IMR-90 (cell line): ENCODE measurements at regions not wholly inside any gene's neighbourhood (a gene's known extent, or its start where the extent isn't known, plus 50 kb on each side); places are given as distances from the start of the nearest gene placed in this dataset.

ENCODE experiments used
- ATAC-seq: fragments of 200-7000 bp; cut with Tn5 transposase; 2 replicates; pipeline ENCODE4 v1.9.1; 2020; ENCODE audit warnings: low read depth, mild to moderate bottlenecking, moderate library complexity
- BruUV-seq: library from RNA; stranded (reverse); fragments of 400-500 nt; replicated peaks from 2 replicates; lab custom pipeline; 2021; lab: Mats Ljungman, UMichigan
- CTCF ChIA-PET: fragments of 300-600 bp; formaldehyde crosslinking; extraction: SDS; loops from one replicate; lab custom pipeline; 2021; ENCODE audit warnings: antibody characterized with exemption; lab: Yijun Ruan, JAX
- POLR2A ChIA-PET: fragments of 300-600 bp; sonication (Branson Sonifier 250); formaldehyde crosslinking; loops from one replicate; lab custom pipeline; 2022; ENCODE audit warnings: antibody characterized with exemption; ENCODE audit not compliant: unreplicated experiment; lab: Charles Lee
- DNase-seq: peaks from one replicate; pipeline ENCODE4 v3.0.0; 2013
- H2AFZ ChIP-seq: replicated peaks from 2 replicates; pipeline ENCODE3; 2013; ENCODE audit warnings: low read length, mild to moderate bottlenecking; ENCODE audit not compliant: poor library complexity
- H2AK5ac ChIP-seq: 2 replicates; pipeline ENCODE4 v1.6.1; 2013; ENCODE audit warnings: low read depth, low read length, inconsistent platforms
- H2AK9ac ChIP-seq: replicated peaks from 2 replicates; pipeline ENCODE3; 2013; ENCODE audit warnings: mild to moderate bottlenecking, low read depth, low read length, moderate library complexity; ENCODE audit not compliant: poor library complexity
- H2BK120ac ChIP-seq: 2 replicates; pipeline ENCODE4 v1.6.1; 2013; ENCODE audit warnings: low read depth, low read length, inconsistent platforms
- H2BK15ac ChIP-seq: 3 replicates; pipeline ENCODE4 v1.6.1; 2013; ENCODE audit warnings: low read depth, low read length, inconsistent platforms
- H2BK20ac ChIP-seq: 2 replicates; pipeline ENCODE4 v1.6.1; 2013; ENCODE audit warnings: low read depth, mild to moderate bottlenecking, inconsistent platforms, low read length, moderate library complexity
- H2BK5ac ChIP-seq: 2 replicates; pipeline ENCODE4 v1.6.1; 2013; ENCODE audit warnings: mild to moderate bottlenecking, low read depth, low read length, inconsistent platforms; ENCODE audit not compliant: poor library complexity, severe bottlenecking
- H3K14ac ChIP-seq: replicated peaks from 2 replicates; pipeline ENCODE4 v1.6.1; 2013; ENCODE audit warnings: low read depth, low read length, inconsistent platforms
- H3K18ac ChIP-seq: 2 replicates; pipeline ENCODE4 v1.6.1; 2013; ENCODE audit warnings: low read depth, low read length, control low read depth
- H3K23ac ChIP-seq: 2 replicates; pipeline ENCODE4 v1.6.1; 2013; ENCODE audit warnings: low read depth, low read length, inconsistent platforms
- H3K27ac ChIP-seq: 2 replicates; pipeline ENCODE4 v1.5.1; 2013; ENCODE audit warnings: mild to moderate bottlenecking, control low read depth, low read length; ENCODE audit not compliant: insufficient read depth
- H3K27me3 ChIP-seq: 2 replicates; pipeline ENCODE4 v1.6.1; 2013; ENCODE audit warnings: low read length; ENCODE audit not compliant: control insufficient read depth, insufficient read depth
- H3K36me3 ChIP-seq: 2 replicates; pipeline ENCODE4 v1.6.1; 2013; ENCODE audit warnings: low read length, mixed read lengths; ENCODE audit not compliant: control insufficient read depth, insufficient read depth
- H3K4ac ChIP-seq: 2 replicates; pipeline ENCODE4 v1.6.1; 2013; ENCODE audit warnings: low read depth, low read length, inconsistent platforms
- H3K4me1 ChIP-seq: 2 replicates; pipeline ENCODE4 v1.6.1; 2013; ENCODE audit warnings: low read length, mixed read lengths; ENCODE audit not compliant: control insufficient read depth, insufficient read depth
- H3K4me2 ChIP-seq: 2 replicates; pipeline ENCODE4 v1.6.1; 2013; ENCODE audit warnings: low read depth, mild to moderate bottlenecking, control low read depth, low read length, moderate library complexity
- H3K4me3 ChIP-seq: 2 replicates; pipeline ENCODE4 v1.5.1; 2013; ENCODE audit warnings: low read depth, mild to moderate bottlenecking, control low read depth, low read length, moderate library complexity; ENCODE audit not compliant: insufficient read depth
- H3K56ac ChIP-seq: 2 replicates; pipeline ENCODE4 v1.6.1; 2013; ENCODE audit warnings: low read length, inconsistent platforms; ENCODE audit not compliant: insufficient read depth; ENCODE audit errors: extremely low read depth
- H3K79me1 ChIP-seq, 2 experiments: 2 replicates each; pipeline ENCODE4 v1.6.1; 2013; ENCODE audit warnings: low read length in 2 of 2, inconsistent platforms in 1 of 2, low read depth in 1 of 2
- H3K9ac ChIP-seq: 2 replicates; pipeline ENCODE4 v1.6.1; 2013; ENCODE audit warnings: low read depth, low read length, control low read depth
- H3K9me1 ChIP-seq: 2 replicates; pipeline ENCODE4 v1.6.1; 2013; ENCODE audit warnings: low read length, inconsistent platforms; ENCODE audit not compliant: insufficient read depth
- H3K9me3 ChIP-seq: 2 replicates; pipeline ENCODE4 v1.6.1; 2013; ENCODE audit warnings: low read length; ENCODE audit not compliant: control insufficient read depth, insufficient read depth
- H4K20me1 ChIP-seq: 2 replicates; pipeline ENCODE4 v1.6.1; 2013; ENCODE audit warnings: low read length, inconsistent platforms; ENCODE audit not compliant: insufficient read depth
- H4K5ac ChIP-seq: 2 replicates; pipeline ENCODE4 v1.6.1; 2013; ENCODE audit warnings: mild to moderate bottlenecking, low read depth, low read length, control low read depth
- H4K8ac ChIP-seq, 2 experiments: 2 replicates each; pipeline ENCODE4 v1.6.1; 2013; ENCODE audit warnings: low read depth in 2 of 2, low read length in 2 of 2, control low read depth in 1 of 2, inconsistent platforms in 1 of 2
- H4K91ac ChIP-seq: 2 replicates; pipeline ENCODE4 v1.6.1; 2013; ENCODE audit warnings: low read depth, low read length, inconsistent platforms; ENCODE audit not compliant: insufficient read depth
- FOS ChIP-seq: fragments of 150-350 bp; IDR thresholded peaks from 2 replicates; pipeline ENCODE4 v1.6.1; 2016; ENCODE audit warnings: low read depth, low read length
- MXI1 ChIP-seq: IDR thresholded peaks from 2 replicates; pipeline ENCODE4 v1.6.1; 2012; ENCODE audit warnings: low read depth, mild to moderate bottlenecking, low read length, moderate library complexity, borderline replicate concordance
- POLR2A ChIP-seq: IDR thresholded peaks from 2 replicates; pipeline ENCODE4 v1.6.1; 2012; ENCODE audit warnings: mild to moderate bottlenecking, low read depth, low read length
- WGBS, 2 experiments: methylation state at CpG; one replicate each; pipeline versions ENCODE4 v1.1.5 to v1.1.7; 2013; ENCODE audit warnings: missing lambda C conversion rate in 2 of 2; ENCODE audit not compliant: insufficient read length in 1 of 2; ENCODE audit errors: extremely low coverage in 2 of 2; 5-methylcytosine and 5-hydroxymethylcytosine counted together
- dilution Hi-C: fragments of 300-500 bp; cut with HindIII; formaldehyde crosslinking; loops from one replicate; pipeline ENCODE4 v1.14.3; 2018; ENCODE audit warnings: low sequenced_read_pairs; ENCODE audit not compliant: unreplicated experiment
- in situ Hi-C: fragments of 300-500 bp; cut with MboI; formaldehyde crosslinking; loops from 3 replicates; pipeline ENCODE4 v1.14.3; 2019; ENCODE audit warnings: low sequenced_read_pairs, inconsistent platforms, mixed read lengths
- intact Hi-C: fragments of 100-400 bp; cut with micrococcal nuclease; formaldehyde crosslinking; loops from 2 replicates; pipeline ENCODE4 v1.10.0; 2022

DNA sequence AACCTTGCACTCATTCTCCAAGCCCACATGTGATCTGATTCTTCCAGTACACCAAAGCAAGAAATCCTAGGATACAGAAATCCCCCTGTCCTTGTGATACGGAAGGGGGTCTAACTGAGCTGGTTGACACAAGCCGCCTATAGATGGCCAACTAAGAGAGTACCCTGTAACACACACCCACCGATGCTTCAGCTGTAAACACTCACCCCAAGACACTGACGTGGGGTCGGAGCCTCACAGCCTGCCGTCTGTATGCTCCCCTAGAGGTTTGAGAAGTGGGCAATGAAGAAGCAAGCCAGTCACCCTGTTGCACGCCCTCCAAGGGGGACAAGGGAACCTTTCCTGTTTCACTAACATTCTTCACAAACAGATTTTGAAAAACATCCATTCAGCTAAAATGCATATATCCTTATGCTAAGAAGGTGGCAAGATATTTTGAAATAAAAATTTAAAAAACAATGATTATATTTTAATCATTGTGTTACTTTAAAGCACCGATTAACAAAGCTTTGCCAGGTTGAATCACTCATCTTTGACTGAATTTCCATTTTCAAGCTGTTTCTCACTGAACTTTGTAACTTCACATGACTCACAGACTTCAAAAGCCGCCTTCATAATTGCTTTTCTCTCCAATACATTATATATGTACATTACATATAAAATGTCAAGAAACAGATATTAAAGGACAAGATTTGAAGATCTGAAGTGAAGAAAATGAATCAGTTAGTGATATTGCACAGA lies 329.3 kb downstream of the ARL4A start:
- intact Hi-C loops: no loop called here
- H3K56ac ChIP-seq: no peak overlapping the region
- no peaks in the 10 kb centered on the region for H3K79me1 ChIP-seq
- peak overlapping the region; percentile 40 for H2AFZ ChIP-seq
- no peaks in the 10 kb centered on the region for H3K27me3 ChIP-seq
- H3K4ac ChIP-seq: peak overlapping the region; percentile 64
- no peaks in the 10 kb centered on the region for H3K9me1 ChIP-seq
- peak overlapping the region; percentile 39; the same call in 1 of the 2 replicates for H4K5ac ChIP-seq
- H3K4me2 ChIP-seq: peak overlapping the region; percentile 75
- H3K4me3 ChIP-seq: no peak overlapping the region
- H3K36me3 ChIP-seq: no peaks in the 10 kb centered on the region
- H3K9ac ChIP-seq: no peak overlapping the region
- H2BK20ac ChIP-seq: no peak overlapping the region; the same call in 1 of the 2 replicates
- H3K23ac ChIP-seq: no peak overlapping the region
- H3K18ac ChIP-seq: peak overlapping the region; percentile 63; the same call in 1 of the 2 replicates
- DNase-seq (peak; percentile 55), ATAC-seq (peak; percentile 43)
- no CpG with 5 or more reads among the region's 9 CpGs for WGBS, 2 experiments
- H4K8ac ChIP-seq: peak overlapping the region in 1 of 2 experiments; percentile 51; a peak in 1 of 4 replicates
- no peak overlapping the region for H2AK9ac ChIP-seq
- dilution Hi-C loops: no loop called here
- CTCF ChIA-PET: interaction anchor here (0.6 kb wide), 1 partner anchor 47 kb away, joined by 3 read pairs; no protein-coding TSS in a partner anchor
- no peaks in the 10 kb centered on the region for H4K20me1 ChIP-seq
- TF ChIP-seq FOS (peak; percentile 12; the same call in 1 of the 2 replicates), POLR2A (no peak), MXI1 (no peak)
- H2BK15ac ChIP-seq: peak overlapping the region; percentile 44; the same call in 2 of the 3 replicates
- H4K91ac ChIP-seq: peak overlapping the region; percentile 0; the same call in 1 of the 2 replicates
- no peak overlapping the region; the same call in 1 of the 2 replicates for H2AK5ac ChIP-seq
- no peaks in the 10 kb centered on the region for H3K9me3 ChIP-seq
- in situ Hi-C loops: no loop called here
- peaks cover 5% of the 10 kb centered on the region for H3K4me1 ChIP-seq
- H3K14ac ChIP-seq: no peak overlapping the region
- no TSS peak for BruUV-seq
- peak overlapping the region; percentile 73 for H2BK5ac ChIP-seq
- H3K27ac ChIP-seq: no peak overlapping the region
- H2BK120ac ChIP-seq: peak overlapping the region; percentile 65
- POLR2A ChIA-PET: no interaction called here
